Kidney (tissue), 13 donors: ENCODE measurements at regions not wholly inside any gene's neighbourhood (a gene's known extent, or its start where the extent isn't known, plus 50 kb on each side); places are given as distances from the start of the nearest gene placed in this dataset.
A peak's percentile ranks its signal among the peaks of the same experiment; 100 is the strongest.

ENCODE experiments used
- DNase-seq, 5 donors: peaks; one replicate each; pipeline ENCODE4 v3.0.0-alpha.2; 2013 to 2020
- FAIRE-seq: peaks from 2 replicates; lab custom pipeline; 2012; peaks lifted over from hg19 to GRCh38; lab: Jason Lieb, UNC
- H3K27ac ChIP-seq, 2 donors: one replicate each; pipeline ENCODE4 v1.7.0; 2013; ENCODE audit warnings: low read depth in 2 of 2, low read length in 2 of 2, inconsistent platforms in 1 of 2
- H3K27me3 ChIP-seq: one replicate; pipeline ENCODE4 v1.7.1; 2013; ENCODE audit warnings: low read length, inconsistent platforms; ENCODE audit not compliant: control insufficient read depth, insufficient read depth
- H3K36me3 ChIP-seq, 3 donors: one replicate each; pipeline versions ENCODE4 v1.7.0 to v1.7.1; 2013; ENCODE audit warnings: low read length in 3 of 3, control low read depth in 1 of 3, inconsistent platforms in 1 of 3; ENCODE audit not compliant: insufficient read depth in 3 of 3, control insufficient read depth in 2 of 3
- H3K4me1 ChIP-seq, 3 donors: one replicate each; pipeline versions ENCODE4 v1.7.0 to v1.7.1; 2013; ENCODE audit warnings: low read length in 3 of 3, inconsistent platforms in 1 of 3, low read depth in 1 of 3; ENCODE audit not compliant: control insufficient read depth in 2 of 3, insufficient read depth in 2 of 3
- H3K4me3 ChIP-seq, 3 donors: one replicate each; pipeline versions ENCODE4 v1.7.0 to v1.8.1; 2013; ENCODE audit warnings: low read length in 3 of 3, control low read depth in 1 of 3, inconsistent platforms in 1 of 3
- H3K9ac ChIP-seq, 3 donors: one replicate each; pipeline versions ENCODE4 v1.7.0 to v1.7.1; 2013; ENCODE audit warnings: low read length in 3 of 3, control low read depth in 1 of 3, inconsistent platforms in 1 of 3
- H3K9me3 ChIP-seq, 3 donors: one replicate each; pipeline versions ENCODE4 v1.7.0 to v1.7.1; 2013; ENCODE audit warnings: low read length in 3 of 3, control low read depth in 1 of 3, inconsistent platforms in 1 of 3; ENCODE audit not compliant: control insufficient read depth in 2 of 3, insufficient read depth in 1 of 3
- CTCF ChIP-seq: IDR thresholded peaks from 3 replicates; pipeline ENCODE4 v1.5.1; 2012; ENCODE audit warnings: mild to moderate bottlenecking, moderate library complexity, borderline replicate concordance; ENCODE audit not compliant: insufficient read depth; ENCODE audit errors: extremely low read depth
- intact Hi-C: fragments of 100-400 bp; cut with DNase I; formaldehyde crosslinking; loops from one replicate; pipeline ENCODE4 v1.11.1; 2022
- donor health status: control.
- donor health status: control.
- donor health status: control.
- donor health status: control.
- donor health status: control.
- donor health status: DM: yes; HTN: yes; CAD: no.
- donor health status: Normal renal cell carcinoma (clear cell type).

GRCh38 chr17:77326076-77326591 is 185.4 kb downstream of the SEC14L1 start:
- no peak overlapping the region for H3K27ac ChIP-seq
- H3K4me3 ChIP-seq = no peak overlapping the region
- DNase-seq (peak in 2 of 5 donors; percentile 37 to 78), FAIRE-seq (no peak)
- H3K27me3 ChIP-seq = no peaks in the 10 kb centered on the region
- no peak for TF ChIP-seq CTCF
- intact Hi-C loops = no loop called here
- no peaks in the 10 kb centered on the region for H3K36me3 ChIP-seq
- H3K4me1 ChIP-seq = peaks cover 2 to 37% (median 26%) of the 10 kb centered on the region in 3 donors
- no peak overlapping the region for H3K9ac ChIP-seq
- H3K9me3 ChIP-seq = no peaks in the 10 kb centered on the region

GRCh38 chr17:77326636-77327035 is 185.9 kb downstream of the SEC14L1 start:
- DNase-seq = peak in 1 of 5 donors; percentile 34
- TF ChIP-seq CTCF = no peak
- Histone ChIP-seq H3K27ac (no peak overlapping the region), H3K36me3 (no peaks in the 10 kb centered on the region), H3K27me3 (no peaks in the 10 kb centered on the region), H3K4me1 (peaks cover 2 to 37% (median 26%) of the 10 kb centered on the region in 3 donors), H3K9ac (no peak overlapping the region), H3K9me3 (no peaks in the 10 kb centered on the region), H3K4me3 (no peak overlapping the region)
- intact Hi-C loops = no loop called here
- FAIRE-seq = no peak

- Histone ChIP-seq H3K4me1 (peaks cover 2 to 32% (median 21%) of the 10 kb centered on the region in 3 donors), H3K4me3 (no peak overlapping the region), H3K9ac (no peak overlapping the region), H3K9me3 (no peaks in the 10 kb centered on the region), H3K27me3 (no peaks in the 10 kb centered on the region), H3K27ac (no peak overlapping the region), H3K36me3 (no peaks in the 10 kb centered on the region)
- DNase-seq = peak in 2 of 5 donors; percentile 45 to 74
- intact Hi-C loops = no loop called here
- FAIRE-seq = no peak
- no peak for TF ChIP-seq CTCF
These were observed 186.4 kb downstream of the SEC14L1 start for GRCh38 chr17:77327181-77327565.
